GM18861 (cell line): ENCODE measurements at regions not wholly inside any gene's neighbourhood (a gene's known extent, or its start where the extent isn't known, plus 50 kb on each side); places are given as distances from the start of the nearest gene placed in this dataset.

ENCODE experiments used
- ATAC-seq: cut with Tn5 transposase; IDR thresholded peaks from one replicate; pipeline ENCODE4 v1.9.1; 2021; ENCODE audit not compliant: unreplicated experiment

DNA sequence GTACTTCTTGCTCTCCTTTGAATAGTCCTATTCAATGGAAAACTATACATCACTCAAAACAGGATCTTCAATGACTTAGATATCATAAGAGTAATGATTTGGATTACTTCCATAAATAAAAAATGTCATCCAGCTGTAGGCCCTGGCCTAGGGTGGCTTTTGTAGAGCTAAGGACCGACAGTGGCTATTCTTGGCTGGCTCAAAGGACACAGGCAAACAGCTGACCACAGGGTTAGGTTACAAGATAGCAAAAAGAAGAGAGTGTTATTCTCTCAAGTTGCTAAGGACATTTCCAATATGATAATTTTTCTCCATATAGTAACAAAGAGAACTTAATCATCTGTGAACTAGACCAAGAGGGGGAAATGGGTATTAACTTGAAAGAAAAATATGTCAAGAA lies 495.1 kb downstream of the PLPP3 start:
- no peak for ATAC-seq

DNA sequence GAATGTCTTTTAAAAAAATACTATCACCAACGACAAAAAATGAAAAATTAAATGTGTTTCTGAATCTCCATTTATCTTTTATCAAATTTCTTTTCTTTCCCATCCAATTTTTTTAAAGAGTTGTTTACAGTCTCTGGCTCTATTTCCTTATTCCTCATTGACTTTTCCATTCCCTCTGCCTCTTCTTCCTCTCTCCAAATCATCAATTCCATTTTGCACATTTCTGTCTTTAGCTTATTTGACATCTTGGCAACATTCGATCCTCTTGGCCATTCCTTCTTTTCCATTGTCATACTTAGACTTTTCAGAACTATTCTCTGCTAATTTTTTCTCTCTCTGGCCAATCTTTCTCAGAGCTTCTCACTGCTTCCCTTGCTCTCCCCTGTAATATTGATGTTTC lies 497.6 kb downstream of the PLPP3 start:
- no peak for ATAC-seq

- no peak for ATAC-seq
Measured at GRCh38 chr1:56081173-56081572, 498.2 kb downstream of the PLPP3 start.

DNA sequence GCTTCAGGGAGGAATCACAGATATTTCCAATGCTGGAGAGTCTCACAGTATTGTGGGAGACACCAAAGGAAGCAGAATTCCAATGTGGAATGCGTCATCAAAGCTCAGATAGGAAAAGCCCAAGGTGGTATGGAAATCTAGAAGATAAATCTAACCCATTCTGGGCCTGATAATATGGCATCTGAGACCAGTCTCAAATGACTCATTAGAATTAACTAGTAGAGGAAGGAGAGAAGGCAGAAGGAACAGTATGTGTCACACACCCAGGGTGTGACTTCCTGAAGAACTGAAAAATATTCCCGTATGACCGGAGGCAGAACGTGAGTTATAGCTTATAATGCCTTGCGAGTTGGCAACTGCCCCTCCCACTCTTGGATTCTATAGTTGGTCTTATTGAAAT lies 499.2 kb downstream of the PLPP3 start:
- no peak for ATAC-seq

GRCh38 chr1:56079391-56079790 lies 500.0 kb downstream of the PLPP3 start:
- no peak for ATAC-seq

- no peak for ATAC-seq
Measured at GRCh38 chr1:56077206-56077605, 502.2 kb downstream of the PLPP3 start.

DNA sequence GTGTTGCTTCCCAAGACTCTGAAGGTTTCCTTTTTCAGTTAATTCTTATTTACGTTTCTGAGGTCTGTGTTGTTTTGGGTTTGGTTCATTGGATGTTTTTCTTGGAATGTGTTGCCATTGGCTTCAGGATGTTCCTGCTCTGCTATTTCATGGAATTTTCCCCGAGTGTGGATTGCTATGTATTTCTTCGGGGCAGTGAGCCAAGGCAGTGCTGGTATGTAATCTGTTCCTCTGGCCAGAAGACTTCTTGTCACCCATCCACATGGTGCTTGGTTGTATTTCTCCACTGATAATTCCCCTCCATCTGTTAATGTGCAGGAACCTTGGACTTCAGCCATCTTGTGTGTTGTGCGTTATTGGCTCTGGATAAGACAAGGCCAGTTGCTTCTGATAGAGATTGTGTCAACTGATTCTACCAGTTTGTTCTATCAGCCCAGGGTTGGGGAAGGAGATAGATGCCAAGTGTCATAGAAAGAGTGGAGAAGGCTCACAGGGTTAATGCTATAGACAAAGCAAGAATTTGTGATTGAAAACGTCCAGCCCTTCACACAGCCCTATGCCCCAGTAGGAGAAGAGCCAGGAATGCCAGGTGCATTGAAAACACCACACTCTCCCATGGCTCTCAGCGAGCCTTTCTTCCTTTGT lies 505.2 kb downstream of the PLPP3 start:
- no peak for ATAC-seq

DNA sequence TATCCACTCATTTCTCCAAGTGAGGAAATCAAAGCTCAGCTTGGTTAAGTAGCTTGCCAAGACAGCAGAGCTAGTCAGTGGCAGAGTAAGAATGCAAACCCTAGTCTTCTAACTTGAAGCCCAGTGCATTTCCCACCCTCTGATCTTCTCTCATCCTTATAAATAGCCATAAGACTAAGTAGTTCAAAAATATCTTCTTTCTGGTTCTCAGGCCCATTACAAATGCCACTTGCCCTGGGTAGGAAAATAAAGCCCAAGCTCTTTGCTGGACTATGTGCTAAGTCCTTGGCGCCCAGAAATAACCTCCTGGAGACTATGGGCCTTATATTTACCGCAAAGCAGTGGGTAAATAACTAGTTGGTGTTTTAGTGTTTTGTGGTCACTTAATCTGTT lies 505.8 kb downstream of the PLPP3 start:
- no peak for ATAC-seq

DNA sequence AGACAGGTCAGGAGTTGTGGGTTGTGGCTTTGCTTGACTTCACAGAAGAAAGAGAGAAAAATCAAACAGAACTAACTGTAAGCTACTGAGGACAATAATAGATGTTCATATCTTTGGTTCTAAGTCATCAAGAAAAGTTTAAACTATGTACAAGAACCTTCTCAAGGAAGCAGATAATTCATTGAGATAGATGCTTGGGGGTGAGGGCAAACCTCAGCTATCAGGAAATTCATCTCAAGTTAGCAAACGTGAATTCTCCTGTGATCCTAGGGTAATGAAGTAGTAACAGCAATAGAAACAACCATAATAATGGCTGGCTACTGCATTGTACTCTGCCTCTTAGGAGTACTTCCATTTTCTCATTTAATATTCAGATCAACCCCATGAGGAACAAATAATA lies 506.2 kb downstream of the PLPP3 start:
- no peak for ATAC-seq

DNA sequence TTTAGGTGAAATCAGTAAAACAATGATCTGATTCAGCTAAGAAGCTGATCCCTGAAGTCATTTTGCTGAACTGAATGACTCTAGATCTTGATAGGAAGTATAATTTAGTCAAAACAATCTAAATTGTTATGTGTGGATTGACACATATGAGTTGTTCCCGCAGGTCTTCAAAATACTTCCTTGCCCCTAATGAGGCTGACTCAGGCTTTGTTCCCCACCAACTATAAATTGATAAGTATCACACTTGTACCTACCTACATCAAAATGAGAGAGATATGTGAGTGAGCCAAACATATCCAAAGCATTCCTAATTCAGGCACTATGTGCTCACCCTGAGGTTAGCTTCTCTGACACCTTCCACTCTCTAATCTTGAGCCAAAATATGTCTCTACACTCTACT lies 507.1 kb downstream of the PLPP3 start:
- no peak for ATAC-seq

DNA sequence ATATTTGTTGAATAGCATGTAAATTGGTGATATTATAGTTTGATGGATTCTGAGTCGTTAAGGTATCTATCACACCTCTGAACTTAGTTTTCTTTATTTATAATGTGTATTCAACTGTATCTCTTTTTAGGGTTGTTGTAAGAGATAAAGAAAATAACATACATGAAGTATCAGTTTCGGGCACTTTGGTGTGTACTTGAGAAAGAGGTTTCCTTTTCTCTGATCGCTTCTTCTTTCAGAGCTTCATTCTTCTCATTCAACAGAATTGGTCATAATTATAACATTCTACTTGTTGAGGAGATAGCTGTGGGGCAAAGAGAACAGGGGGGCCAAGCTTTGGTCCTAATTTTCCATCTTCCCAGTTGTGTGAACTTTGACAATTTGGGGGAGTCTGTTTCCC lies 508.0 kb downstream of the PLPP3 start:
- no peak for ATAC-seq

DNA sequence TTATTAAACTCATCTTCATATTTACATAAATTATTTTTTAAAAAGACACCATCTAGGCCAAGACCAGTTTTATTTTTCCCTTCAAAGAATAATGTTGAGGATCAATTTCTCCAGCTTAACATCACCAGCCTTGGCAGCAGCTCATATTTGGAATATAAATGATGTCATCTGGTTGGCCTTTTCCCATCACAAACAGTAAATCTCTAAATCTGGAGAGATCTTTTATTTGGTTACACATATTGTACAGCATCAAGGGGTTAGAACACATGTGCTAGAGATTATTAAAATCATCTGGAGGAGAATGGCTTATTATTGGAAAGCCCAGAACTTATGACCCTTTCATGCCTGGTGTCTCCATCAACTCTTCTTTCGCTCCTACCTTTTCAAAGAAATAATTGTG lies 508.8 kb downstream of the PLPP3 start:
- ATAC-seq: no peak

- no peak for ATAC-seq
Measured at GRCh38 chr1:56069824-56070223, 509.5 kb downstream of the PLPP3 start.

- no peak for ATAC-seq
Measured at GRCh38 chr1:56068908-56069307, 510.5 kb downstream of the PLPP3 start.

GRCh38 chr1:56068210-56068609 lies 511.2 kb downstream of the PLPP3 start:
- ATAC-seq: no peak

DNA sequence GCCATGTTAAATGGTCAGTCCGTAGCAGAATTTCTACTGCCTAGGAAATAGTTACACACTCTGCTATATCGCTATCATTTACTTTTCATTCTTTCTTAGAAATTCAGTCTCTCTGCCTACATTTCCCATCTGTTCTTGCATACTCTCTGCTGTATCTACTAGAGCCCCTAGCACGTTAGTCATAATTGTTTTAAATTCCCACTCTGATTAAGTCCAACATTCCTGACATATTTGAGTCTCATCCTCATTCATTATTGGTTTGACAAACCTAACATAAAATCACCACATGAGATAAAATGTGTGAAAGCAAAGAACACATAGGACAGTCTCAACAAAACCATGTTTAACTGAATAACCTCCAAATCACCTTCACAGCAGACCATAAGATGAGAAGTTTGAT lies 513.6 kb downstream of the PLPP3 start:
- ATAC-seq: no peak

DNA sequence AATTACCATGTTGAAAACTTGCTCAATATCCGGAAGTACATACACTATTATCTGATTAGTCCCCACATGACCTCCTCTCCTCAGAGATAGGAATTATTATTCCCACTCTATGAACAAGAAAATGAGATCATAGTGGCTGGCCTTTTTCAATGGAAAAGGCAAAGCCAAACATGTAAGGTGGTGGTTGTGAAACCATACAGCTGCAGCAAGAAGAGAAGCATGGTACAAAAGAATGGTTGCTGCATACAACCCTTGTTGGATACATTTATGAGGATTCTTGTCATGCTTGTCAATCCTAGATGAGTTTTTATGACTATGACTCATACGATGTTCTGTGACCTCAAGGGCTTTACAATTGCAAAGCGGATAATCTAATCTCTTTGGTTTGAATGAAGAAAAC lies 514.7 kb downstream of the PLPP3 start:
- no peak for ATAC-seq

DNA sequence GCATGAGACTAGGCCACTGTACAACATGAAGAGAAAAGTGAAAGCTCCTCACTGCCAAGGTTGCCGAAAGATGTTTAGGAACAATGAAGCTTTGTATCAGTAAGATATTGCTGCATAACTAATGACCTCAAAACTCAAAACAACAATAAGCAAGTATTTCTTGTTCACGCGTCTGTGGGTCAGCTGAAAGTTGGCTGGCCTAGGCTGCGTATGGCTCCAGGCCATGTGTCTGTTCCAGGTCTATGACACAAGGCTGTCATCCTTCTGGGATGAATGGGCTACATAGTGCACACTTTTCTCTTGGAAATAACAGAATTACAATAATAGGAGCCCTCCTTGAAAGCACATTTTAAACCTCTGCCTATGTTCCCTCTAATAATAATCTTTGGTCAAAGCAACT lies 515.9 kb downstream of the PLPP3 start:
- no peak for ATAC-seq

- ATAC-seq: no peak
Measured at GRCh38 chr1:56062625-56063024, 516.7 kb downstream of the PLPP3 start.

DNA sequence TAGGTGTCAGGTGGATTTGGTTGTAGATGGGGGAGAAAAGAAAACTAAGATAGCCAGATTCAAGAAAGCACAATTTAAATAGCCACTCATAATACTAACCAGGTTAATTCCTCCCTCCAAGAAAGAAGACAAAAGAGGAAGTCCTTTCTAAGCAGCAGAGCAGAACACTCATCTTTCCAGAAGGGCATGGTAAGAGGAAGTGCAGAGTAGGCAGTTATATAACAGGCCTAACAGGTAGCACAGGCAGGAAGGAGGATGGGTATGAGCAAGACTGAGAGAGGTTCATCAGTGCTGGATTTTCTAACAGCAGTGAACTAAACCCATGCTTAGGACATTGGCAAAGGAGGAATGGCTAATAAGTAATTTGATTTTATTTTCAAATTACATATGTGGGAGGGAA lies 517.5 kb downstream of the PLPP3 start:
- no peak for ATAC-seq

GRCh38 chr1:56060906-56061305 lies 518.5 kb downstream of the PLPP3 start:
- no peak for ATAC-seq

GRCh38 chr1:56057466-56058405 lies 521.6 kb downstream of the PLPP3 start:
- ATAC-seq: no peak
